DND-41 (cell line): ENCODE measurements at regions not wholly inside any gene's neighbourhood (a gene's known extent, or its start where the extent isn't known, plus 50 kb on each side); places are given as distances from the start of the nearest gene placed in this dataset.

Source experiments
- ATAC-seq: fragments of 200-7000 bp; cut with Tn5 transposase; 3 replicates; pipeline ENCODE4 v1.9.1; 2021; ENCODE audit warnings: low read depth; ENCODE audit not compliant: insufficient read depth
- DNase-seq: peaks from one replicate; pipeline ENCODE4 v3.0.0-alpha.2; 2020
- H2AFZ ChIP-seq: 2 replicates; pipeline ENCODE4 v1.6.0; 2012; ENCODE audit warnings: low read depth, low read length
- H3K27ac ChIP-seq: 2 replicates; pipeline ENCODE4 v1.5.1; 2012; ENCODE audit warnings: low read length, inconsistent platforms
- H3K27me3 ChIP-seq: fragments of 200-600 bp; sonication (generic); 2 replicates; pipeline ENCODE4 v1.6.0; 2012; ENCODE audit warnings: low read length, mild to moderate bottlenecking, inconsistent platforms; ENCODE audit not compliant: insufficient read depth, poor library complexity
- H3K36me3 ChIP-seq: 2 replicates; pipeline ENCODE4 v1.5.1; 2012; ENCODE audit warnings: low read length, inconsistent platforms; ENCODE audit not compliant: insufficient read depth
- H3K4me1 ChIP-seq: 2 replicates; pipeline ENCODE4 v1.5.1; 2012; ENCODE audit warnings: mild to moderate bottlenecking, low read length; ENCODE audit not compliant: insufficient read depth
- H3K4me2 ChIP-seq: 2 replicates; pipeline ENCODE4 v1.6.0; 2012; ENCODE audit warnings: mild to moderate bottlenecking, moderate library complexity, low read length, inconsistent platforms; ENCODE audit not compliant: insufficient read depth
- H3K4me3 ChIP-seq, 2 experiments: fragments of 200-600 bp in 1 of 2; shearing (Covaris generic) in 1 of 2; 2 replicates each; pipeline ENCODE4 v1.5.1; 2012 to 2016; ENCODE audit warnings: inconsistent platforms in 2 of 2, low read length in 2 of 2, mild to moderate bottlenecking in 2 of 2, low read depth in 1 of 2, moderate library complexity in 1 of 2
- H3K79me2 ChIP-seq: 2 replicates; pipeline ENCODE4 v1.6.0; 2012; ENCODE audit warnings: low read length, inconsistent platforms; ENCODE audit not compliant: insufficient read depth
- H3K9ac ChIP-seq: 2 replicates; pipeline ENCODE4 v1.6.0; 2012; ENCODE audit warnings: low read depth, mild to moderate bottlenecking, inconsistent platforms, low read length, moderate library complexity
- H3K9me3 ChIP-seq: 2 replicates; pipeline ENCODE4 v1.5.1; 2012; ENCODE audit warnings: low read length, moderate library complexity, mild to moderate bottlenecking, inconsistent platforms; ENCODE audit not compliant: insufficient read depth, severe bottlenecking
- H4K20me1 ChIP-seq: 2 replicates; pipeline ENCODE4 v1.6.0; 2012; ENCODE audit warnings: low read length; ENCODE audit not compliant: insufficient read depth
- EZH2 ChIP-seq: IDR thresholded peaks from 3 replicates; pipeline ENCODE4 v1.6.1; 2012; ENCODE audit warnings: borderline replicate concordance, low read depth, mild to moderate bottlenecking, moderate library complexity, low read length, inconsistent platforms; ENCODE audit not compliant: severe bottlenecking
- TF ChIP-seq, protein P1 (sequence below): IDR thresholded peaks from 2 replicates; pipeline ENCODE4 v1.5.1; 2012; ENCODE audit warnings: borderline replicate concordance, low read length, moderate library complexity, mild to moderate bottlenecking; ENCODE audit not compliant: poor library complexity, severe bottlenecking; ENCODE audit errors: extremely low read depth

DNA sequence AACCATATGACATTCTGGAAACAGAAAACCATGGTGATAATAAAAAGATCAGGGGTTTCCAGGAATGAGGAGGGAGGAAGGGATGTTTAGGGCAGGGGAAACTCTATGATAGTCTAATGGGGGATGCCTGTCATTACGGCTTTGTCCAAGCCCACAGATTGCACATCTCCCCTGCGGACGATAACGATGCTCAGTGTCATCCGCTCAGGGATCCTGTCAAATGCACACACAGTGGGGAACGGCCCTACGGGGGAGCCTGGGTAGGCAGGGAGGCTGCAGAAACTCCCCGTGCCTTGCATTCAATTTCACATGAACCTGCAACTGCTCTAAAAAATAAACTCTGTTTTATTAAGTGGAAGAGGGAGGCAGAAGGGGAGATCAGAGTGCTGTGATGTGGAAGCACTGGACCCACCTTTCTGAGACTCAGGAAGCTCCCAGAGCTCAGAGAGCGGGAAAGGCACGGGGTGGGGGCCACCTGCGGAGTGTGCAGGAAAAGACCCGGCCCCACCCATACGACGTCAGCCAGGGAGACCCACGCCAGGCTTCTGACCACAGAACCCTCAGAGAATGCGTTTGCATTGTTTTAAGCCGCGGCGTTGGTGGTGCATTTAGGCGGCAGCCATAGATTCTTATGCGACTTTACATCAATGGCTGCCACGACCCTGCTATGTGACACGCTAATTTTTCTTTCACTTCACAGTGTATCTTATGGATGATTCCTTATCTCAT lies 543.5 kb downstream of the BRD1 start:
- H3K9me3 ChIP-seq = no peaks in the 10 kb centered on the region
- H3K9ac ChIP-seq = no peak overlapping the region
- peaks cover 2% of the 10 kb centered on the region; the same call in 1 of the 2 replicates for H4K20me1 ChIP-seq
- H3K27me3 ChIP-seq = no peaks in the 10 kb centered on the region
- TF ChIP-seq, protein P1, sequence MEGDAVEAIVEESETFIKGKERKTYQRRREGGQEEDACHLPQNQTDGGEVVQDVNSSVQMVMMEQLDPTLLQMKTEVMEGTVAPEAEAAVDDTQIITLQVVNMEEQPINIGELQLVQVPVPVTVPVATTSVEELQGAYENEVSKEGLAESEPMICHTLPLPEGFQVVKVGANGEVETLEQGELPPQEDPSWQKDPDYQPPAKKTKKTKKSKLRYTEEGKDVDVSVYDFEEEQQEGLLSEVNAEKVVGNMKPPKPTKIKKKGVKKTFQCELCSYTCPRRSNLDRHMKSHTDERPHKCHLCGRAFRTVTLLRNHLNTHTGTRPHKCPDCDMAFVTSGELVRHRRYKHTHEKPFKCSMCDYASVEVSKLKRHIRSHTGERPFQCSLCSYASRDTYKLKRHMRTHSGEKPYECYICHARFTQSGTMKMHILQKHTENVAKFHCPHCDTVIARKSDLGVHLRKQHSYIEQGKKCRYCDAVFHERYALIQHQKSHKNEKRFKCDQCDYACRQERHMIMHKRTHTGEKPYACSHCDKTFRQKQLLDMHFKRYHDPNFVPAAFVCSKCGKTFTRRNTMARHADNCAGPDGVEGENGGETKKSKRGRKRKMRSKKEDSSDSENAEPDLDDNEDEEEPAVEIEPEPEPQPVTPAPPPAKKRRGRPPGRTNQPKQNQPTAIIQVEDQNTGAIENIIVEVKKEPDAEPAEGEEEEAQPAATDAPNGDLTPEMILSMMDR = no peak
- TF ChIP-seq EZH2 = no peak
- DNase-seq = no peak
- H3K79me2 ChIP-seq = no peaks in the 10 kb centered on the region
- H3K4me1 ChIP-seq = no peaks in the 10 kb centered on the region
- H2AFZ ChIP-seq = no peak overlapping the region
- H3K4me3 ChIP-seq = no peak overlapping the region
- ATAC-seq = no peak
- no peak overlapping the region for H3K27ac ChIP-seq
- no peaks in the 10 kb centered on the region for H3K36me3 ChIP-seq
- no peak overlapping the region for H3K4me2 ChIP-seq

DNA sequence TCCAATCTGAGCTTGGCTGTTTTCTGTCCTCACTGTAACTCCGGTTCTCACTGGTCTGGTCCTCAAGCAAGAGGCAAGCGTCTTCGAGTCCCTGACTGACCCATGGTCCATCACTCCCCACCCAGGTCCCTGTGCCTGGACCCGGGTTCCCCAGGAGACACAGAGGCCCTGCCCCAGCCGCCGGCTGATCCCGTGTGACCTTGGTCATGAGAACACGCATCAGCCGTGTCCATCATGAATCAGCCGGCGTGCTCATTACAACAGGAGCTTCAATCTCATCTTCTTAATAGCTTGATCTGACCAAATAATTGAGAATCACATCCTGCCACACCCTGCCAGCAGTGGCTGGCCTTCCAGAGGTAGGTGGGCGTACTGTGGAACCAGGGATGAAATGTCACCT lies 545.1 kb downstream of the BRD1 start:
- Histone ChIP-seq H2AFZ (no peak overlapping the region), H3K36me3 (no peaks in the 10 kb centered on the region), H3K9ac (no peak overlapping the region), H3K4me2 (no peak overlapping the region), H3K27me3 (no peaks in the 10 kb centered on the region), H4K20me1 (peaks cover 2% of the 10 kb centered on the region; the same call in 1 of the 2 replicates), H3K4me1 (no peaks in the 10 kb centered on the region), H3K27ac (no peak overlapping the region), H3K79me2 (no peaks in the 10 kb centered on the region), H3K9me3 (no peaks in the 10 kb centered on the region), H3K4me3 (no peak overlapping the region)
- TF ChIP-seq, protein P1 = no peak
- no peak for ATAC-seq
- no peak for DNase-seq

DNA sequence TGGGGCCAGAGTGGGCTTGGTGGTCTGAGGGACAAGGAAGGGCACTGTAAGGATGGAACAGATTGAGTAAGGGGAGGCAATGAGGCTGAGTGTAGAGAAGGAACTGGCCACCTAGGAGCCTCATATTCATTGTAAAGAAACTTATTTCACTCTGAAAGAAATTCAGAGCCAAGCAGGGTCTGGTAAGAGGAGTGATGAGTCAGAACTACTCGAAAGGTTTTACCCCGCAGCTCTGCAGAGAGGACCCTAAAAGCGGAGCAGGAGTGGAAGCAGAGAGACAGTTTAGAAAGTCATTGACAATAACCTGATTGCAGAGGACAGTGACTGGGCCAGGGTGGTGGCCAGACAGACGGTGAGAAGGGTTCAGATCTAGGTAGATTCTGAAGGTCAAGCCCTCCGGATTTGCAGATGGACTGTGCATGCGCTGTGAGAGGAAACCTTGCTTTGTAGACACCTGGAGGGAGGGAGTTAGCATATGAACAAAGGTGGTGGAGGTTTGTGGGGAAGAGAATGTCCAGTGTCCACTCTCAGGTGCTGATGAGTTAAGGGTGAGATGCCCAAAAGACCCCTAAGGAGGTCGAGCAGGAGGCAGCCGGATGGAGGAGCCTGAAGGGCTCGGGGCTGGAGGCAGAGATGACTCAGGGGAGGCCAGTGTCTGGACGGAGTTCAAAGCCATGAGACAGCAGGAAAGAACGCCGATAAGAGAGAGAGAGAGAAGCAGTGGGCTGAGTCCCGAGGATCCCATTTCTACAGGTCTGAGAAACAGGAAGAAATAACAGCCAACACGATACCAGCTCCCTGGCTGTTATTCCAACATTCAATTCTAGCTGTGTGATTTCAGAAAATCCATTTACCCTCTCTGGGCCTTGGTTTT lies 546.0 kb downstream of the BRD1 start:
- Histone ChIP-seq H3K4me3 (no peak overlapping the region), H2AFZ (no peak overlapping the region), H4K20me1 (peaks cover 2% of the 10 kb centered on the region; the same call in 1 of the 2 replicates), H3K36me3 (no peaks in the 10 kb centered on the region), H3K4me1 (no peaks in the 10 kb centered on the region), H3K9ac (no peak overlapping the region), H3K79me2 (no peaks in the 10 kb centered on the region), H3K9me3 (no peaks in the 10 kb centered on the region), H3K4me2 (no peak overlapping the region), H3K27ac (no peak overlapping the region), H3K27me3 (no peaks in the 10 kb centered on the region)
- TF ChIP-seq, protein P1 = no peak
- no peak for TF ChIP-seq EZH2
- DNase-seq = no peak
- ATAC-seq = no peak
